Activated CD4-positive, alpha-beta T cell treated with anti-CD3 and anti-CD28 coated beads, Interleukin-2, amount 10 ng/mL, durations not matched to agents 7 days and 5 days (primary cell): ENCODE measurements at regions not wholly inside any gene's neighbourhood (a gene's known extent, or its start where the extent isn't known, plus 50 kb on each side); places are given as distances from the start of the nearest gene placed in this dataset.
"Not testable (repeated sequence)": the region's sequence is repeated elsewhere in the genome, so short reads cannot be mapped to it uniquely, and the experiment has no call there.

Source experiments
- CTCF ChIA-PET: fragments of 350-600 bp; sonication (Branson Sonifier 250); formaldehyde crosslinking; loops from one replicate; lab custom pipeline; 2021; ENCODE audit warnings: antibody characterized with exemption; lab: Charles Lee
- POLR2A ChIA-PET: fragments of 350-600 bp; sonication (Branson Sonifier 250); formaldehyde crosslinking; loops from one replicate; lab custom pipeline; 2021; ENCODE audit warnings: antibody characterized with exemption; lab: Charles Lee
- DNase-seq: peaks from one replicate; pipeline ENCODE4 v3.0.0-alpha.2; 2020
- H3K27ac Mint-ChIP-seq: one replicate; pipeline ENCODE4 v1.8.0; 2021; ENCODE audit warnings: mild to moderate bottlenecking, moderate library complexity, mixed read lengths
- H3K27me3 Mint-ChIP-seq: one replicate; pipeline ENCODE4 v1.8.0; 2021; ENCODE audit warnings: mixed read lengths
- H3K36me3 Mint-ChIP-seq: one replicate; pipeline ENCODE4 v1.8.0; 2021; ENCODE audit warnings: low read depth, mixed read lengths
- H3K4me1 Mint-ChIP-seq: one replicate; pipeline ENCODE4 v1.8.0; 2021; ENCODE audit warnings: mixed read lengths
- H3K4me3 Mint-ChIP-seq: one replicate; pipeline ENCODE4 v1.8.0; 2021; ENCODE audit warnings: mild to moderate bottlenecking, moderate library complexity, mixed read lengths
- H3K9me3 Mint-ChIP-seq: one replicate; pipeline ENCODE4 v1.8.0; 2021; ENCODE audit warnings: mixed read lengths

DNA sequence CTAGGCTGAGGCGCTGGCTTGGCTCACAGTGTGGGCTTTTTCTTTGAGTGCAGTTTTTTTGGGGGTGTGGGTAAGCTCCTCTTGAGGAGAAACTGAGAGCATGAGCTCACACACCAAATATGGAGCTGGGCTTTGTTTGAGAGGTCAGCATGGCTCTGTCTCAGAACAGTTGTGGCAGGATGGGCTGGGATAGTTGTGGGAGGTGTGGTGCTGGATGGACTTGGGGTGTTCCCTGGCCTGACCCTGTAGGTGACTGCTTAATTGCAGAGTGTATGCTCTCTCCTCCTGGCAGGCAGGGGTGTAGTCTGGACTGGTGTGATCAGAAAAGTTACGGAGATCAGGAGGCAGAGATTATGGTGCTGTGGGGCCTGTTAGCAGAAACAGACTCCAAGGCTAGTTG lies 64.3 kb upstream of the PGBD5 start:
- H3K27me3 Mint-ChIP-seq = peaks cover 21% of the 10 kb centered on the region
- H3K4me3 Mint-ChIP-seq = no peak overlapping the region
- CTCF ChIA-PET = no interaction called here
- H3K4me1 Mint-ChIP-seq = no peaks in the 10 kb centered on the region
- POLR2A ChIA-PET = no interaction called here
- H3K9me3 Mint-ChIP-seq = no peaks in the 10 kb centered on the region
- DNase-seq = no peak
- H3K27ac Mint-ChIP-seq = no peak overlapping the region
- no peaks in the 10 kb centered on the region for H3K36me3 Mint-ChIP-seq

DNA sequence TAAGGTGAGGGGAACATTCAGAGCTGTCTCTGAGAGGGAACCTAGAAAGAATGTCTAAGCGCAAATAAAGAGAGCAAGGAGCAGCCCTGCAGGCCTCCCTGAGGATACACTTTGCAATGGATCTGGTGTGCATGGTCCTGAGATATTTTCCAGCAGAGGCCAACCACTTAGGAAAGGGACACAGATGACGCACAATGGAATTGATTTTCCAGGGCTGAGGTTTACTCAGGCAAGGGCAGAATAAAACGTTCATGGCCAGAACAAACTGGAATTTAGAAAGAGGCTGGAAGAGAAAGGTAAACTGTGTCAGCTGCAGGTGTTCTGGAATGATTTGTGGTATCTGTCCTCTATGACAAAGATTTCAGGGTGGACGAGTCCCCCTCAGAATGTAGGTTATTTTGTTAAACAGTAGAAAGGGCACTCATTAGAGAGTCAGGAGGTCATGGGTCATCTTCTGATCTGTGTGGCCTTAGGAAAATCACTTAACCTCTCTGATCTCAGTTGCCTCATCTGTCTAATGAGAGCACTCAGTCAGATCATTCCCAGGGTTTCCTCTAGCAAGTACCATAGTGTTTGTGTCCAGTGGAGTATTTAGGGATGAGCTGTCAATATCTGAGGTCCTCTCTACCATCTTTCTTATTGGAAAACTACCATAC lies 61.8 kb upstream of the PGBD5 start:
- no peaks in the 10 kb centered on the region for H3K4me1 Mint-ChIP-seq
- CTCF ChIA-PET = no interaction called here
- POLR2A ChIA-PET = no interaction called here

DNA sequence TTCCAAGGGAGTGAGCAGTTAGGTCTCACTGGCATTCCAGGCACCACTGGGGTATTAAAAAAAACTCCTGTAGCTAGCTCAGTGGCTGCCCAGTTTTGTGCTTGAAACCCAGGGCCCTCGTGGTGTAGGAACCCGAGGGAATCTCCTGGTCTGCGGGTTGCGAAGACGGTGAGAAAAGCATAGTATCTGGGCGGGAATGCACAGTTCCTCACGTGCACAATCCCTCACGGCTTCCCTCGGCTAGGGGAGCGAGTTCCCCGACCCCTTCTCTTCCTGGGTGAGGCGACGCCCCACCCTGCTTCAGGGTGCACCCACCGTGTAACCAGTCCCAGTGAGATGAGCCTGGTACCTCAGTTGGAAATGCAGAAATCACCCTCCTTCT lies 50.5 kb upstream of the PGBD5 start:
- H3K27ac Mint-ChIP-seq = no peak overlapping the region
- H3K27me3 Mint-ChIP-seq = peaks cover 42% of the 10 kb centered on the region
- H3K36me3 Mint-ChIP-seq = no peaks in the 10 kb centered on the region
- CTCF ChIA-PET = no interaction called here
- no peaks in the 10 kb centered on the region for H3K4me1 Mint-ChIP-seq
- no peak for DNase-seq
- no peak overlapping the region for H3K4me3 Mint-ChIP-seq
- POLR2A ChIA-PET = no interaction called here
- H3K9me3 Mint-ChIP-seq = no peaks in the 10 kb centered on the region

More for the DNA sequence above, 61.8 kb upstream of the PGBD5 start:
- Mint-ChIP-seq H3K27me3 (peaks cover 11% of the 10 kb centered on the region), H3K4me3 (no peak overlapping the region), H3K27ac (no peak overlapping the region), H3K9me3 (no peaks in the 10 kb centered on the region), H3K36me3 (no peaks in the 10 kb centered on the region)
- no peak for DNase-seq

DNA sequence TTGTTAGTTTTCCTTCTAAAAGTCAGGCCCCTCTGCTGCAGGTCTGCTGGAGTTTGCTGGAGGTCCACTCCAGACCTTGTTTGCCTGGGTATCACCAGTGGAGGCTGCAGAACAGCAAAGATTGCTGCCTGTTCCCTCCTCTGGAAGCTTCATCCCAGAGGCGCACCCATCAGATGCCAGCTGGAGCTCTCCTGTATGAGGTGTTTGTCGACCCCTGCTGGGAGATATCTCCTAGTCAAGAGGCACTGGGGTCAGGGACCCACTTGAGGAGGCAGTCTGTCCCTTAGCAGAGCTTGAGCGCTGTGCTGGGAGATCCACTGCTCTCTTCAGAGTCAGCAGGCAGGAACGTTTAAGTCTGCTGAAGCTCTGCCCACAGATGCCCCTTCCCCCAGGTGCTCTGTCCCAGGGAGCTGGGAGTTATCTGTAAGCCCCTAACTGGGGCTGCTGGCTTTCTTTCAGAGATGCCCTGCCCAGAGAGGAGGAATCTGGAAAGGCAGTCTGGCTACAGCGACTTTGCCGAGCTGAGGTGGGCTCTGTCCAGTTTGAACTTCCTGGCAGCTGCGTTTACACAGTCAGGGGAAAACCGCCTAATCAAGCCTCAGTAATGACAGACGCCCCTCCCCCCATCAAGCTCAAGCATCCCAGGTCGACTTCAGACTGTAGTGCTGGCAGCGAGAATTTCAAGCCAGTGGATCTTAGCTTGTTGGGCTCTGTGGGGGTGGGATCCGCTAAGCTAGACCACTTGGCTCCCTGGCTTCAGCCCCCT lies 49.9 kb upstream of the PGBD5 start:
- H3K4me3 Mint-ChIP-seq, DNase-seq, H3K4me1 Mint-ChIP-seq, H3K36me3 Mint-ChIP-seq, H3K9me3 Mint-ChIP-seq, CTCF ChIA-PET, POLR2A ChIA-PET, H3K27ac Mint-ChIP-seq: not testable (repeated sequence)
- peaks cover 42% of the 10 kb centered on the region for H3K27me3 Mint-ChIP-seq
